Small intestine (tissue), 7 donors: ENCODE measurements at regions not wholly inside any gene's neighbourhood (a gene's known extent, or its start where the extent isn't known, plus 50 kb on each side); places are given as distances from the start of the nearest gene placed in this dataset.
"Not testable (repeated sequence)": the region's sequence is repeated elsewhere in the genome, so short reads cannot be mapped to it uniquely, and the experiment has no call there.

Experiments used
- DNase-seq, 2 donors: peaks; one replicate each; pipeline versions ENCODE4 v3.0.0 to v3.0.0-alpha.2; 2013
- FAIRE-seq: peaks from 2 replicates; lab custom pipeline; 2012; peaks lifted over from hg19 to GRCh38; lab: Jason Lieb, UNC
- H3K27ac ChIP-seq, 3 donors: one replicate each; pipeline ENCODE4 v1.5.1; 2013; ENCODE audit warnings: low read length in 2 of 3, mild to moderate bottlenecking in 2 of 3, control low read depth in 1 of 3, inconsistent platforms in 1 of 3, low read depth in 1 of 3, moderate library complexity in 1 of 3
- H3K27me3 ChIP-seq, 3 donors: one replicate each; pipeline ENCODE4 v1.6.1; 2013; ENCODE audit warnings: low read length in 3 of 3, inconsistent platforms in 1 of 3; ENCODE audit not compliant: control insufficient read depth in 3 of 3, insufficient read depth in 3 of 3
- H3K36me3 ChIP-seq, 3 donors: one replicate each; pipeline ENCODE4 v1.6.1; 2013; ENCODE audit warnings: low read length in 3 of 3, inconsistent platforms in 1 of 3, low read depth in 1 of 3, mild to moderate bottlenecking in 1 of 3, moderate library complexity in 1 of 3; ENCODE audit not compliant: control insufficient read depth in 3 of 3, insufficient read depth in 2 of 3
- H3K4me1 ChIP-seq, 3 donors: one replicate each; pipeline ENCODE4 v1.6.1; 2013; ENCODE audit warnings: low read length in 2 of 3, inconsistent platforms in 1 of 3, low read depth in 1 of 3, mild to moderate bottlenecking in 1 of 3, moderate library complexity in 1 of 3; ENCODE audit not compliant: control insufficient read depth in 3 of 3, insufficient read depth in 2 of 3
- H3K4me3 ChIP-seq, 3 donors: one replicate each; pipeline ENCODE4 v1.5.1; 2013; ENCODE audit warnings: low read length in 3 of 3, control low read depth in 1 of 3, inconsistent platforms in 1 of 3, low read depth in 1 of 3, mild to moderate bottlenecking in 1 of 3, moderate library complexity in 1 of 3
- H3K9me3 ChIP-seq, 2 donors: one replicate each; pipeline ENCODE4 v1.6.1; 2013; ENCODE audit warnings: low read depth in 1 of 2, low read length in 1 of 2; ENCODE audit not compliant: control insufficient read depth in 2 of 2, insufficient read depth in 1 of 2
- WGBS, 3 donors: extraction: QIAGEN DNeasy Blood & Tissue Kit; methylation state at CpG; one replicate each; pipeline ENCODE4 v1.1.7; 2013; 5-methylcytosine and 5-hydroxymethylcytosine counted together
- donor health status: healthy with polysubstance abuse.
- donor health status: control.
- donor health status: control.
- donor health status: Bipolar disorder and iron deficiency.
- donor health status: healthy.

- no peaks in the 10 kb centered on the region for H3K27me3 ChIP-seq
- DNase-seq = no peak
- H3K36me3 ChIP-seq = no peaks in the 10 kb centered on the region
- no peaks in the 10 kb centered on the region for H3K4me1 ChIP-seq
- H3K27ac ChIP-seq = no peak overlapping the region
- H3K4me3 ChIP-seq = no peak overlapping the region
- no peaks in the 10 kb centered on the region for H3K9me3 ChIP-seq
- 61 to 91% (median 83%) methylated on average over 2 of the region's 2 CpGs for WGBS, 3 donors
- FAIRE-seq = no peak
These were observed 348.4 kb downstream of the FAM47B start for GRCh38 chrX:35291013-35291412.

- Histone ChIP-seq H3K4me1 (no peaks in the 10 kb centered on the region), H3K4me3 (no peak overlapping the region), H3K36me3 (no peaks in the 10 kb centered on the region), H3K27ac (no peak overlapping the region), H3K9me3 (no peaks in the 10 kb centered on the region), H3K27me3 (no peaks in the 10 kb centered on the region)
- FAIRE-seq (no peak), DNase-seq (no peak)
These were observed 349.9 kb downstream of the FAM47B start for GRCh38 chrX:35292522-35292921.

GRCh38 chrX:35305037-35305436 lies 362.4 kb downstream of the FAM47B start:
- not testable (repeated sequence) for H3K27ac ChIP-seq, H3K4me3 ChIP-seq, H3K4me1 ChIP-seq, H3K36me3 ChIP-seq, H3K9me3 ChIP-seq, FAIRE-seq, DNase-seq, H3K27me3 ChIP-seq

GRCh38 chrX:35339796-35340195 lies 397.2 kb downstream of the FAM47B start:
- no peak for DNase-seq
- no peak for FAIRE-seq
- Histone ChIP-seq H3K36me3 (no peaks in the 10 kb centered on the region), H3K9me3 (no peaks in the 10 kb centered on the region), H3K27ac (no peak overlapping the region), H3K4me1 (no peaks in the 10 kb centered on the region), H3K4me3 (no peak overlapping the region), H3K27me3 (no peaks in the 10 kb centered on the region)
- WGBS, 3 donors = 78 to 82% (median 82%) methylated on average over 3 of the region's 3 CpGs

DNA sequence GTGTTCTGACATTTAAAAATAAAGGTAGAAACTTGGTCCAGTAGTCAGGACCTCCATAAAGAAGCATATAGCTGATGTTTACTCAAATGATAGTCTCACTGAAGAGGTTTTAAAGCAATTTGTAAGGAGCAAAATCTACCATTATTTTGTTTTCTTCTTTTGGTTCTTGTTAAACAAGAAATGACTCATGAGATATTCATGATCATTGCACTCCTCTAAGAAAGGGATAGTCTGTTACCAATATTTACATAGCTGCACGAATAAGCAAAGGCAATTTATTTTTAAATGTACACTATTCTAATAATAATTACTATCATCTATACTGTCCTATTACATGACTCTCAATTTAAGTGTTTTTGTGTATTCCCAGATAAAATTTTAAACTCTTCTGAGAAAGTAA lies 397.9 kb downstream of the FAM47B start:
- H3K4me3 ChIP-seq = no peak overlapping the region
- no peaks in the 10 kb centered on the region for H3K9me3 ChIP-seq
- H3K4me1 ChIP-seq = no peaks in the 10 kb centered on the region
- FAIRE-seq (no peak), DNase-seq (no peak)
- no peaks in the 10 kb centered on the region for H3K27me3 ChIP-seq
- WGBS, 3 donors = 32 to 74% (median 36%) methylated on average over 1 of the region's 1 CpG
- no peaks in the 10 kb centered on the region for H3K36me3 ChIP-seq
- no peak overlapping the region for H3K27ac ChIP-seq

DNA sequence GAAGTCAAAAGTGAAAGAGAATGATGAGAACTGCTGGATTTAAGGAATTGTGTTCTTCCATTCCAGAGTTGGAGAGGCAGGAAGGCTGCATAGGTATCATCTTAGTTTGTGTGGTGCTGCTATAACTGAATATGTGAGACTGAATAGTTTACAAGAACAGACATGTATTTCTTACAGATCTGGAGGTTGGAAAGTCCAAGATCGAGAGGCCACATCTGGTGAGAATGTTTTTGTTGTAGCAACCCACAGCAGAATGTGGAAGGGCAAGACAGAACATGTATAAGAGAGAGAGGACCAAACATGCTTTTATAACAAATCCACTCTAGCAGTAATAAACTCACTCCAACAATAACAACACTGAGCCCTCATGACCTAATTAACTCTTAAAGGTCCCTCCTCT lies 408.6 kb downstream of the FAM47B start:
- H3K27me3 ChIP-seq = no peaks in the 10 kb centered on the region
- H3K36me3 ChIP-seq = no peaks in the 10 kb centered on the region
- no peaks in the 10 kb centered on the region for H3K4me1 ChIP-seq
- no peak for DNase-seq
- 57 to 71% (median 69%) methylated on average over 1 of the region's 1 CpG for WGBS, 3 donors
- no peaks in the 10 kb centered on the region for H3K9me3 ChIP-seq
- H3K27ac ChIP-seq = no peak overlapping the region
- no peak overlapping the region for H3K4me3 ChIP-seq
- no peak for FAIRE-seq

- no peak for DNase-seq
- H3K27ac ChIP-seq = no peak overlapping the region
- H3K4me1 ChIP-seq = no peaks in the 10 kb centered on the region
- no peaks in the 10 kb centered on the region for H3K36me3 ChIP-seq
- no peak for FAIRE-seq
- H3K4me3 ChIP-seq = no peak overlapping the region
- H3K9me3 ChIP-seq = no peaks in the 10 kb centered on the region
- WGBS, 3 donors = 78 to 95% (median 89%) methylated on average over 5 of the region's 5 CpGs
- no peaks in the 10 kb centered on the region for H3K27me3 ChIP-seq
These were observed 409.3 kb downstream of the FAM47B start for GRCh38 chrX:35351795-35352483.

DNA sequence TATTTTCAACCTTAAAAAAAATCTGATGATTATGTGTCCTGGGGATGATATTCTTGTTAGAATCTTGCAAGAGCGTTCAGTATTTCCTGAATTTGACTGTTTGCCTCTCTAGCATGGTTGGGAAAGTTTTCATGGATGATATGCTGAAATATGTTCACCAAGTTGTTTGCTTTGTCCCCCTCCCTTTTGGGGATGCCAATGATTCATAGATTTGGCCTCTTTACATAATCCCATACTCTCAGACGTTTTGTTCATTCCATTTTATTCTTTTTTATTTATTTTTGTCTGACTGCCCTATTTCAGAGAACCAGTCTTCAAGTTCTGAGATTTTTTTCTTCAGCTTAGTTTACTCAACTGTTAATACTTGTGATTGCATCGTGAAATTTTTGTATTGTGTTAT lies 415.1 kb downstream of the FAM47B start:
- Histone ChIP-seq H3K4me1 (no peaks in the 10 kb centered on the region), H3K4me3 (no peak overlapping the region), H3K27ac (no peak overlapping the region), H3K9me3 (no peaks in the 10 kb centered on the region), H3K27me3 (no peaks in the 10 kb centered on the region), H3K36me3 (no peaks in the 10 kb centered on the region)
- DNase-seq (no peak), FAIRE-seq (no peak)
- 52 to 68% (median 59%) methylated on average over 3 of the region's 3 CpGs for WGBS, 3 donors

- no peak overlapping the region for H3K4me3 ChIP-seq
- DNase-seq = no peak
- no peaks in the 10 kb centered on the region for H3K9me3 ChIP-seq
- H3K36me3 ChIP-seq = no peaks in the 10 kb centered on the region
- H3K27ac ChIP-seq = no peak overlapping the region
- H3K4me1 ChIP-seq = no peaks in the 10 kb centered on the region
- H3K27me3 ChIP-seq = no peaks in the 10 kb centered on the region
- FAIRE-seq = no peak
- 80 to 84% (median 83%) methylated on average over 4 of the region's 4 CpGs for WGBS, 3 donors
These were observed 420.3 kb downstream of the FAM47B start for GRCh38 chrX:35362866-35363265.
